Endodermal cell (in vitro differentiated cells): ENCODE measurements at regions not wholly inside any gene's neighbourhood (a gene's known extent, or its start where the extent isn't known, plus 50 kb on each side); places are given as distances from the start of the nearest gene placed in this dataset.

Experiments used
- DNase-seq: peaks from one replicate; pipeline ENCODE4 v3.0.0-alpha.2; 2017
- H3K27ac ChIP-seq: 2 replicates; pipeline ENCODE4 v1.5.1; 2013; ENCODE audit warnings: mild to moderate bottlenecking, low read depth, low read length, moderate library complexity
- H3K27me3 ChIP-seq: 2 replicates; pipeline ENCODE4 v1.6.1; 2013; ENCODE audit warnings: mild to moderate bottlenecking, low read length, moderate library complexity; ENCODE audit not compliant: insufficient read depth, control insufficient read depth, poor library complexity, severe bottlenecking
- H3K36me3 ChIP-seq: 2 replicates; pipeline ENCODE4 v1.7.0; 2013; ENCODE audit warnings: mild to moderate bottlenecking, low read length, moderate library complexity; ENCODE audit not compliant: control insufficient read depth, insufficient read depth
- H3K4me1 ChIP-seq: one replicate; pipeline ENCODE4 v1.7.0; 2013; ENCODE audit warnings: low read length; ENCODE audit not compliant: control insufficient read depth, insufficient read depth
- H3K4me3 ChIP-seq: 2 replicates; pipeline ENCODE4 v1.5.1; 2013; ENCODE audit warnings: mild to moderate bottlenecking, low read length, moderate library complexity
- H3K9ac ChIP-seq: 2 replicates; pipeline ENCODE4 v1.6.1; 2013; ENCODE audit warnings: mild to moderate bottlenecking, low read length, moderate library complexity; ENCODE audit not compliant: poor library complexity, severe bottlenecking; ENCODE audit errors: extremely low read depth
- H3K9me3 ChIP-seq: 2 replicates; pipeline ENCODE4 v1.6.1; 2013; ENCODE audit warnings: mild to moderate bottlenecking, low read length, moderate library complexity; ENCODE audit not compliant: control insufficient read depth
- H3K27ac Mint-ChIP-seq: 2 replicates; pipeline ENCODE4 v1.8.0; 2020; ENCODE audit warnings: mixed read lengths
- H3K27me3 Mint-ChIP-seq: 2 replicates; pipeline ENCODE4 v1.8.0; 2021; ENCODE audit warnings: mild to moderate bottlenecking, mixed read lengths; ENCODE audit not compliant: insufficient read depth
- H3K36me3 Mint-ChIP-seq: 2 replicates; pipeline ENCODE4 v1.8.0; 2020; ENCODE audit warnings: low read depth, mixed read lengths
- H3K4me1 Mint-ChIP-seq: 2 replicates; pipeline ENCODE4 v1.8.0; 2020; ENCODE audit warnings: mixed read lengths
- H3K4me3 Mint-ChIP-seq: 2 replicates; pipeline ENCODE4 v1.8.0; 2020; ENCODE audit warnings: mild to moderate bottlenecking, moderate library complexity, mixed read lengths
- H3K9me3 Mint-ChIP-seq: 2 replicates; pipeline ENCODE4 v1.8.0; 2020; ENCODE audit warnings: mild to moderate bottlenecking, mixed read lengths
- WGBS, 2 experiments: methylation state at CpG; one replicate each; pipeline versions ENCODE4 v1.1.5 to v1.1.7; 2013; ENCODE audit warnings: missing lambda C conversion rate in 2 of 2, mixed read lengths in 1 of 2; ENCODE audit not compliant: insufficient coverage in 1 of 2, insufficient read length in 1 of 2; 5-methylcytosine and 5-hydroxymethylcytosine counted together
- TF ChIP-seq, protein P1 (sequence below): fragments of 200-600 bp; sonication (generic); conservative IDR thresholded peaks from 2 replicates; pipeline ENCODE4 v1.5.0; 2021; ENCODE audit warnings: antibody characterized with exemption, mild to moderate bottlenecking

DNA sequence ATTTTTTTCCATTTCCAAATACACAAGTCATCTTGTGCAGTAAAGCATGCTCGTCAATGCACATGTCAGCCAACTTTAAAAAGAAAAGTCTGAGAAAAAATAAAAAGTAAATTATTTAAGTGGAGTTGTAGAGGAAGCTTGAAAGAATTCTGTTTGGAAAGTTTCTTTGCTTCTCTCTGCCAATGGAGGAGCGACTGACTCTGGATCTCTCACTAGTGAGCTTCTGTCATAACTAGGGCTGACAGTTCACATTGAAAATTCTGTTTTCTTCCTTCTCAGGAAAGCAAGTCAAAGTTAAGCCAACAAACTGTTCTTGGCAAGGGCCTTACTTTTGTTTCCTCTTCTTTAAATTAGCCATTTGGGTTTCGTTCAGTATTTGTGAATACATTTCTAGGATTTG lies 298.2 kb downstream of the POU4F1 start:
- DNase-seq = no peak
- Histone ChIP-seq H3K27me3 (no peaks in the 10 kb centered on the region), H3K9ac (no peak overlapping the region), H3K4me3 (no peak overlapping the region), H3K36me3 (no peaks in the 10 kb centered on the region), H3K9me3 (no peaks in the 10 kb centered on the region), H3K4me1 (no peaks in the 10 kb centered on the region), H3K27ac (no peak overlapping the region)
- no peaks in the 10 kb centered on the region for H3K27me3 Mint-ChIP-seq
- no peaks in the 10 kb centered on the region for H3K4me1 Mint-ChIP-seq
- H3K27ac Mint-ChIP-seq = no peak overlapping the region
- H3K4me3 Mint-ChIP-seq = no peak overlapping the region
- H3K9me3 Mint-ChIP-seq = no peaks in the 10 kb centered on the region
- 90 to 95% methylated on average over 2 to 3 of the region's 3 CpGs for WGBS, 2 experiments
- H3K36me3 Mint-ChIP-seq = no peaks in the 10 kb centered on the region
- TF ChIP-seq, protein P1, sequence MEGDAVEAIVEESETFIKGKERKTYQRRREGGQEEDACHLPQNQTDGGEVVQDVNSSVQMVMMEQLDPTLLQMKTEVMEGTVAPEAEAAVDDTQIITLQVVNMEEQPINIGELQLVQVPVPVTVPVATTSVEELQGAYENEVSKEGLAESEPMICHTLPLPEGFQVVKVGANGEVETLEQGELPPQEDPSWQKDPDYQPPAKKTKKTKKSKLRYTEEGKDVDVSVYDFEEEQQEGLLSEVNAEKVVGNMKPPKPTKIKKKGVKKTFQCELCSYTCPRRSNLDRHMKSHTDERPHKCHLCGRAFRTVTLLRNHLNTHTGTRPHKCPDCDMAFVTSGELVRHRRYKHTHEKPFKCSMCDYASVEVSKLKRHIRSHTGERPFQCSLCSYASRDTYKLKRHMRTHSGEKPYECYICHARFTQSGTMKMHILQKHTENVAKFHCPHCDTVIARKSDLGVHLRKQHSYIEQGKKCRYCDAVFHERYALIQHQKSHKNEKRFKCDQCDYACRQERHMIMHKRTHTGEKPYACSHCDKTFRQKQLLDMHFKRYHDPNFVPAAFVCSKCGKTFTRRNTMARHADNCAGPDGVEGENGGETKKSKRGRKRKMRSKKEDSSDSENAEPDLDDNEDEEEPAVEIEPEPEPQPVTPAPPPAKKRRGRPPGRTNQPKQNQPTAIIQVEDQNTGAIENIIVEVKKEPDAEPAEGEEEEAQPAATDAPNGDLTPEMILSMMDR = no peak

DNA sequence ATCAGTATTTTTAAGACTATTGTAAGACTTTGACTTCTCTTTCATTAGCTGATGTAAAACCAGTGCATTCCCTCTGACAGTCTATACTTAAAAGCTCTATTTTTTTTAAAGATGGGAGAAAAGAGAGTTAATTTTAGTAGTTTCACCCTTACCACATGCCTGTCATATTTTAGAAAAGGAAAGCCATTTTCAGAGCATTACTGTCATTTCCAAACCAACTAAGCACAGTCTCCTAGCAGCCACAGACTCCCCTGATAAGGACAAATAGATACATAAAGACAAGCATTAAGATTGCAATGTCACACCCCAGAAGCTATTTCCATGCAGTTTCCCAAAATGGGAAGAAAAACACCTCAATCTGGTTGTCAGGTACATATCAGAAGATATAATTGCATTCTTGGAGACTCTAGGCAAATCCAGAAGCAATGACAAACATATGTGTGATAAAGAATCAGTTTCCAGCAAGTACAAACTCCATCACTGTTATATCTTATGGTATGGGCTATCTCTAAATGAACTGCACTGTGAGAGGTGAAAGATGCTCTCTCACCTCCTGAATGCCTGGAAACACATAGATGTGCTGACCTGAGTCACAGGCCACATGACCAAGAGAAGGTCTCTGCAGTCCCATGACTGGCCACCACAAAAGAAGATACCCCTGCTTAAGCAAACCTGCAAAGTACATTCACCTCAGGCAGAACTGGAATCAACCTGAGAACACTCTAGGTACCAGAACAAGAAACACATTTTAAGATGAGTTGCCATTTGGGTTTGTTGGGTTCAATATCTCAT lies 303.3 kb downstream of the POU4F1 start:
- TF ChIP-seq, protein P1 = no peak
- H3K36me3 ChIP-seq = no peaks in the 10 kb centered on the region
- Mint-ChIP-seq H3K9me3 (no peaks in the 10 kb centered on the region), H3K4me1 (no peaks in the 10 kb centered on the region), H3K27ac (no peak overlapping the region), H3K27me3 (no peaks in the 10 kb centered on the region), H3K4me3 (no peak overlapping the region), H3K36me3 (no peaks in the 10 kb centered on the region)
- H3K27me3 ChIP-seq = no peaks in the 10 kb centered on the region
- no peaks in the 10 kb centered on the region for H3K4me1 ChIP-seq
- H3K9me3 ChIP-seq = no peaks in the 10 kb centered on the region
- no peak overlapping the region for H3K27ac ChIP-seq
- H3K4me3 ChIP-seq = no peak overlapping the region
- H3K9ac ChIP-seq = no peak overlapping the region
- no peak for DNase-seq

DNA sequence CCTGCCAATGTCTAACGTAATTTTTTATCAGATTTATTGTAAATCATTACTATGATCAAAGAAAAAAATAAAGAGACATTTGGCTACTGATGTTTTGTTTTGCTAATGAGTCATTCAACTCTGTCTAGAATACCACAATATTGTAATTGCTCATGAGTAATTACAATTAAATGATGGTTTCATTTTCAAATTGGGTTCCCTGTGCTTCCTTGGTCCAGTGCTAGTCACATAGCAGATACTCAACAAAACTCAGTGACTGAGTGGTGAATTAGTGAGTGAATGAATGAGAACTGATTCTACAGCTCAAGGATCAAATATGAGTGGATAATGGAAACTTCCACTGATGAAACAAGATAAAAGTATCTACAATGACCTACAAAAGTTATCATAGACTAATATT lies 304.7 kb downstream of the POU4F1 start:
- H3K36me3 Mint-ChIP-seq = no peaks in the 10 kb centered on the region
- H3K27me3 Mint-ChIP-seq = no peaks in the 10 kb centered on the region
- no peaks in the 10 kb centered on the region for H3K9me3 Mint-ChIP-seq
- no peak overlapping the region for H3K4me3 Mint-ChIP-seq
- Histone ChIP-seq H3K9me3 (no peaks in the 10 kb centered on the region), H3K9ac (no peak overlapping the region), H3K36me3 (no peaks in the 10 kb centered on the region), H3K27me3 (no peaks in the 10 kb centered on the region), H3K4me3 (no peak overlapping the region), H3K4me1 (no peaks in the 10 kb centered on the region), H3K27ac (no peak overlapping the region)
- H3K27ac Mint-ChIP-seq = no peak overlapping the region
- no peak for DNase-seq
- no peaks in the 10 kb centered on the region for H3K4me1 Mint-ChIP-seq
- WGBS, 2 experiments = 100% methylated on average over 1 of the region's 1 CpG; no CpG with 5 or more reads in 1 of the 2 experiments
- TF ChIP-seq, protein P1 = no peak
